Ectodermal cell (in vitro differentiated cells): ENCODE measurements at regions not wholly inside any gene's neighbourhood (a gene's known extent, or its start where the extent isn't known, plus 50 kb on each side); places are given as distances from the start of the nearest gene placed in this dataset.

Experiments used
- H3K27ac ChIP-seq: 2 replicates; pipeline ENCODE4 v1.7.0; 2013; ENCODE audit warnings: mild to moderate bottlenecking, low read depth, low read length; ENCODE audit not compliant: insufficient read depth, poor library complexity, severe bottlenecking
- H3K27me3 ChIP-seq: 2 replicates; pipeline ENCODE4 v1.7.0; 2013; ENCODE audit warnings: mild to moderate bottlenecking, low read length; ENCODE audit not compliant: insufficient read depth, control insufficient read depth, poor library complexity, severe bottlenecking
- H3K36me3 ChIP-seq: one replicate; pipeline ENCODE4 v1.7.0; 2013; ENCODE audit warnings: low read length; ENCODE audit not compliant: control insufficient read depth, insufficient read depth
- H3K4me1 ChIP-seq: one replicate; pipeline ENCODE4 v1.7.0; 2013; ENCODE audit warnings: low read length; ENCODE audit not compliant: control insufficient read depth, insufficient read depth
- H3K4me3 ChIP-seq: 2 replicates; pipeline ENCODE4 v1.7.0; 2013; ENCODE audit warnings: low read depth, low read length, control low read depth; ENCODE audit not compliant: insufficient read depth
- H3K9me3 ChIP-seq: 2 replicates; pipeline ENCODE4 v1.7.0; 2013; ENCODE audit warnings: mild to moderate bottlenecking, low read length, moderate library complexity; ENCODE audit not compliant: control insufficient read depth
- WGBS, 2 experiments: methylation state at CpG; one replicate each; pipeline ENCODE4 v1.1.7; 2013; ENCODE audit warnings: missing lambda C conversion rate in 2 of 2; 5-methylcytosine and 5-hydroxymethylcytosine counted together

- no peaks in the 10 kb centered on the region for H3K9me3 ChIP-seq
- H3K36me3 ChIP-seq, result no peaks in the 10 kb centered on the region
- H3K27me3 ChIP-seq, result no peaks in the 10 kb centered on the region
- no peak overlapping the region for H3K27ac ChIP-seq
- H3K4me1 ChIP-seq, result no peaks in the 10 kb centered on the region
- H3K4me3 ChIP-seq, result no peak overlapping the region
- WGBS, 2 experiments, result 75% methylated on average over 1 of the region's 2 CpGs; no CpG with 5 or more reads in 1 of the 2 experiments
Measured at GRCh38 chr1:163528710-163529348, 207.1 kb downstream of the NUF2 start.

GRCh38 chr1:163531345-163531744 lies 209.6 kb downstream of the NUF2 start:
- Histone ChIP-seq H3K4me1 (no peaks in the 10 kb centered on the region), H3K4me3 (no peak overlapping the region), H3K9me3 (no peaks in the 10 kb centered on the region), H3K36me3 (no peaks in the 10 kb centered on the region), H3K27ac (no peak overlapping the region), H3K27me3 (no peaks in the 10 kb centered on the region)
- WGBS, 2 experiments, result 93% methylated on average over 2 of the region's 2 CpGs

- no peaks in the 10 kb centered on the region for H3K27me3 ChIP-seq
- no peak overlapping the region for H3K4me3 ChIP-seq
- no peaks in the 10 kb centered on the region for H3K4me1 ChIP-seq
- H3K36me3 ChIP-seq, result no peaks in the 10 kb centered on the region
- no peak overlapping the region for H3K27ac ChIP-seq
- 88 to 92% methylated on average over 3 to 5 of the region's 5 CpGs for WGBS, 2 experiments
- H3K9me3 ChIP-seq, result no peaks in the 10 kb centered on the region
Measured at GRCh38 chr1:163535401-163535800, 213.6 kb downstream of the NUF2 start.

GRCh38 chr1:163535807-163536206 lies 214.1 kb downstream of the NUF2 start:
- H3K4me3 ChIP-seq, result no peak overlapping the region
- no peaks in the 10 kb centered on the region for H3K36me3 ChIP-seq
- H3K4me1 ChIP-seq, result no peaks in the 10 kb centered on the region
- no peaks in the 10 kb centered on the region for H3K9me3 ChIP-seq
- no peak overlapping the region for H3K27ac ChIP-seq
- no peaks in the 10 kb centered on the region for H3K27me3 ChIP-seq
- 53 to 68% methylated on average over 3 of the region's 3 CpGs for WGBS, 2 experiments

- 100% methylated on average over 1 of the region's 1 CpG; no CpG with 5 or more reads in 1 of the 2 experiments for WGBS, 2 experiments
- no peaks in the 10 kb centered on the region for H3K27me3 ChIP-seq
Measured at GRCh38 chr1:163537809-163538208, 216.1 kb downstream of the NUF2 start.

GRCh38 chr1:163538667-163539066 lies 216.9 kb downstream of the NUF2 start:
- no peaks in the 10 kb centered on the region for H3K27me3 ChIP-seq
- WGBS, 2 experiments, result 74 to 75% methylated on average over 4 of the region's 4 CpGs
- H3K4me3 ChIP-seq, result no peak overlapping the region

More at GRCh38 chr1:163537809-163538208, 216.1 kb downstream of the NUF2 start:
- H3K4me3 ChIP-seq, result no peak overlapping the region
- H3K9me3 ChIP-seq, result no peaks in the 10 kb centered on the region
- no peak overlapping the region for H3K27ac ChIP-seq
- H3K36me3 ChIP-seq, result no peaks in the 10 kb centered on the region
- H3K4me1 ChIP-seq, result no peaks in the 10 kb centered on the region

GRCh38 chr1:163540727-163541126 lies 219.0 kb downstream of the NUF2 start:
- Histone ChIP-seq H3K27me3 (no peaks in the 10 kb centered on the region), H3K27ac (no peak overlapping the region), H3K4me3 (no peak overlapping the region), H3K9me3 (no peaks in the 10 kb centered on the region), H3K36me3 (no peaks in the 10 kb centered on the region), H3K4me1 (no peaks in the 10 kb centered on the region)
- 94 to 100% methylated on average over 1 to 2 of the region's 2 CpGs for WGBS, 2 experiments

More at GRCh38 chr1:163538667-163539066, 216.9 kb downstream of the NUF2 start:
- Histone ChIP-seq H3K27ac (no peak overlapping the region), H3K4me1 (no peaks in the 10 kb centered on the region), H3K9me3 (no peaks in the 10 kb centered on the region), H3K36me3 (no peaks in the 10 kb centered on the region)

- no peaks in the 10 kb centered on the region for H3K4me1 ChIP-seq
- no peak overlapping the region for H3K4me3 ChIP-seq
- no peaks in the 10 kb centered on the region for H3K36me3 ChIP-seq
- no peaks in the 10 kb centered on the region for H3K27me3 ChIP-seq
- no peak overlapping the region for H3K27ac ChIP-seq
- H3K9me3 ChIP-seq, result no peaks in the 10 kb centered on the region
- WGBS, 2 experiments, result 93 to 100% methylated on average over 3 of the region's 3 CpGs
Measured at GRCh38 chr1:163544441-163544840, 222.7 kb downstream of the NUF2 start.

GRCh38 chr1:163558162-163558561 lies 236.4 kb downstream of the NUF2 start:
- no peaks in the 10 kb centered on the region for H3K9me3 ChIP-seq
- 93 to 99% methylated on average over 3 of the region's 3 CpGs for WGBS, 2 experiments
- peaks cover 9% of the 10 kb centered on the region for H3K4me1 ChIP-seq
- peaks cover 49% of the 10 kb centered on the region for H3K27me3 ChIP-seq
- no peaks in the 10 kb centered on the region for H3K36me3 ChIP-seq
- H3K27ac ChIP-seq, result no peak overlapping the region
- no peak overlapping the region for H3K4me3 ChIP-seq

GRCh38 chr1:163561580-163562295 lies 240.0 kb downstream of the NUF2 start:
- no peaks in the 10 kb centered on the region for H3K9me3 ChIP-seq
- H3K27ac ChIP-seq, result no peak overlapping the region
- 5 to 15% methylated on average over 3 of the region's 3 CpGs for WGBS, 2 experiments

More at GRCh38 chr1:163561580-163562295, 240.0 kb downstream of the NUF2 start:
- Histone ChIP-seq H3K4me3 (no peak overlapping the region), H3K27me3 (peaks cover 57% of the 10 kb centered on the region), H3K4me1 (peaks cover 17% of the 10 kb centered on the region), H3K36me3 (no peaks in the 10 kb centered on the region)
